ENCODE measurements at regions not wholly inside any gene's neighbourhood (a gene's known extent, or its start where the extent isn't known, plus 50 kb on each side); places are given as distances from the start of the nearest gene placed in this dataset.

DNA sequence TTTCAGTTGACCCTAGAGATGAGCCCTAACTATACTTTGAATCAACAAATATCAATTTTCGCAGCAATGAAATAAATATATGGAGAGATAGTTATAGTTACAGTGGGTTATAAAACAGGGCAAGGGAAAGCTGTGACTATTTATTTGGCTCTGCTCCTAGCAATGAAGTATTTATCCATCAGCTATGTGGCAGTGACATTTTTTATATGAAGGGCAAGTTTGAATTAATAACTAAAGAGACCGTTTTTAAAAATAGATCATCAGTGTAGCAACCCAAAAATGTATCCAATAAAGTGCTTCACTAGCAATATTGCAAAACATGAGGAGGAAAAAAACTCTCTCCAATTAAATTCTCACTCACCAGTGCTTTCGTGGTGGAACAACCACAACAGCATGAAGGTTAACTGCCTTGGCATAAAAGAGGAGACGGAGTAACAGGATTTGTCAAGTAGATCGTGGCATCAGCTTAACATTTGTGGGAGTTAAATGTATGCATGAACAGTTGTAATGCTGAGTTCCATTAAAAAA is 58.1 kb upstream of the NUDT4 start:
- H3K9me3 ChIP-seq (ENCODE audit: insufficient read depth, low read depth, low read length): no peaks in the 10 kb centered on the region
- no peaks in the 10 kb centered on the region for H3K36me3 ChIP-seq (ENCODE audit: insufficient read depth, low read length)
- no peaks in the 10 kb centered on the region for H3F3A ChIP-seq (ENCODE audit: low read depth)
- no peak overlapping the region for H2AFZ ChIP-seq (ENCODE audit: low read length)
- H3K4me2 ChIP-seq (ENCODE audit: low read depth, low read length, poor library complexity, severe bottlenecking): no peak overlapping the region
- H4K20me1 ChIP-seq (ENCODE audit: insufficient read depth, low read length, poor library complexity, severe bottlenecking): no peaks in the 10 kb centered on the region
- no peaks in the 10 kb centered on the region for H3K27me3 ChIP-seq (ENCODE audit: insufficient read depth, low read length, poor library complexity, severe bottlenecking)
- H3K9me2 ChIP-seq (replicated peaks; ENCODE audit: low read depth, low read length): no peaks in the 10 kb centered on the region
- H3K79me2 ChIP-seq (ENCODE audit: insufficient read depth, low read length): no peaks in the 10 kb centered on the region
- no peak overlapping the region for H3K4me3 ChIP-seq (ENCODE audit: low read length, poor library complexity, severe bottlenecking)
- H3K4me1 ChIP-seq (ENCODE audit: insufficient read depth, low read length, poor library complexity, severe bottlenecking): no peaks in the 10 kb centered on the region
- TF ChIP-seq EZH2phosphoT487 (IDR thresholded peaks at IDR 0.05; ENCODE audit: borderline replicate concordance) (no peak), CTCF (conservative IDR thresholded peaks at IDR 0.05; ENCODE audit: low read length) (no peak)
- no peak overlapping the region for H3K9ac ChIP-seq (ENCODE audit: low read depth, low read length, poor library complexity, severe bottlenecking)

GRCh38 chr12:93322784-93323183 is 54.9 kb upstream of the NUDT4 start:
- H3K4me2 ChIP-seq (ENCODE audit: low read depth, low read length, poor library complexity, severe bottlenecking): no peak overlapping the region
- no peaks in the 10 kb centered on the region for H4K20me1 ChIP-seq (ENCODE audit: insufficient read depth, low read length, poor library complexity, severe bottlenecking)
- no peaks in the 10 kb centered on the region for H3K4me1 ChIP-seq (ENCODE audit: insufficient read depth, low read length, poor library complexity, severe bottlenecking)
- no peak overlapping the region for H3K4me3 ChIP-seq (ENCODE audit: low read length, poor library complexity, severe bottlenecking)
- no peaks in the 10 kb centered on the region for H3K9me2 ChIP-seq (replicated peaks; ENCODE audit: low read depth, low read length)
- H3K79me2 ChIP-seq (ENCODE audit: insufficient read depth, low read length): no peaks in the 10 kb centered on the region
- no peaks in the 10 kb centered on the region for H3K27me3 ChIP-seq (ENCODE audit: insufficient read depth, low read length, poor library complexity, severe bottlenecking)
- no peaks in the 10 kb centered on the region for H3K9me3 ChIP-seq (ENCODE audit: insufficient read depth, low read depth, low read length)
- H3K36me3 ChIP-seq (ENCODE audit: insufficient read depth, low read length): no peaks in the 10 kb centered on the region
- TF ChIP-seq CTCF (conservative IDR thresholded peaks at IDR 0.05; ENCODE audit: low read length) (no peak), EZH2phosphoT487 (IDR thresholded peaks at IDR 0.05; ENCODE audit: borderline replicate concordance) (no peak)
- no peak overlapping the region for H3K9ac ChIP-seq (ENCODE audit: low read depth, low read length, poor library complexity, severe bottlenecking)
- no peak overlapping the region for H2AFZ ChIP-seq (ENCODE audit: low read length)
- no peaks in the 10 kb centered on the region for H3F3A ChIP-seq (ENCODE audit: low read depth)

DNA sequence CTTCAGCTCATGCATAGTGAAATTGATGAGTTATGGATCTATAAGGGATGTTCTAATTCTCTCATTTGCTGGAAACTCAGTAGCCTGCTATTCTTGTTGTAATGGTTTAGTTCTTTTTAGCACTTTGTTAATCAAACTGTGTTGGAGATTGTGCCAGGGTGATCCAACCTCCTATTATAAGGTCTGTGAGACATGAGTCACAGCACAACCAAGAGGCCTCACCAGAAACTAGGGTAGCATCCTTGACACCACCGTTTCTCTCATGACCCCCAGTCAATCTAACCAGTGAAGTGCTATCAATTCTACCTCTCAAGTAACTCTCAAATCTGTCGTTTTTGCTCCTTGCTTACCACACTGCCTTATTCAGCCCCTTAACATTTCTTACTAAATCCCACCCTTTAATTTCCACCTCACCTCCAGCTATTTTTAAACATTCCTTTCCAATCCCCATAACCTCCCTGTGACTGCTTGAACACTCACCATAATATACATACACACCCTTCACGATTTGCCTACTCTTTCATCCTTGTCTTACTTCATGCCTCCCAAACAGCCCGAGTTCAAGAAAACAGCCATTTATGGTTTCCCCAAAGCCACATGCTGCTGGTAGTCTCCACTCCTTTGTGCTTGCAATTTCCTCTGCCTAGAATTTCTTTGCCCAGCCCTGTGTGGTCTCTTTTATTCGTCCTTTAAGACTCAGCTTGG is 53.9 kb upstream of the NUDT4 start:
- no peaks in the 10 kb centered on the region for H3K27me3 ChIP-seq (ENCODE audit: insufficient read depth, low read length, poor library complexity, severe bottlenecking)
- no peak overlapping the region for H3K4me3 ChIP-seq (ENCODE audit: low read length, poor library complexity, severe bottlenecking)
- no peaks in the 10 kb centered on the region for H3K9me2 ChIP-seq (replicated peaks; ENCODE audit: low read depth, low read length)
- TF ChIP-seq EZH2phosphoT487 (IDR thresholded peaks at IDR 0.05; ENCODE audit: borderline replicate concordance): no peak
- TF ChIP-seq CTCF (conservative IDR thresholded peaks at IDR 0.05; ENCODE audit: low read length): no peak
- peak overlapping the region; percentile 24; the same call in 1 of the 2 replicates for H2AFZ ChIP-seq (ENCODE audit: low read length)
- H4K20me1 ChIP-seq (ENCODE audit: insufficient read depth, low read length, poor library complexity, severe bottlenecking): no peaks in the 10 kb centered on the region
- H3K4me2 ChIP-seq (ENCODE audit: low read depth, low read length, poor library complexity, severe bottlenecking): no peak overlapping the region
- no peak overlapping the region for H3K9ac ChIP-seq (ENCODE audit: low read depth, low read length, poor library complexity, severe bottlenecking)
- no peaks in the 10 kb centered on the region for H3K79me2 ChIP-seq (ENCODE audit: insufficient read depth, low read length)
- H3F3A ChIP-seq (ENCODE audit: low read depth): no peaks in the 10 kb centered on the region
- no peaks in the 10 kb centered on the region for H3K36me3 ChIP-seq (ENCODE audit: insufficient read depth, low read length)
- no peaks in the 10 kb centered on the region for H3K4me1 ChIP-seq (ENCODE audit: insufficient read depth, low read length, poor library complexity, severe bottlenecking)
- no peaks in the 10 kb centered on the region for H3K9me3 ChIP-seq (ENCODE audit: insufficient read depth, low read depth, low read length)
